GM20000 (cell line): ENCODE measurements at regions not wholly inside any gene's neighbourhood (a gene's known extent, or its start where the extent isn't known, plus 50 kb on each side); places are given as distances from the start of the nearest gene placed in this dataset.

Source experiments
- DNase-seq: peaks from one replicate; pipeline ENCODE4 v3.0.0; 2012; ENCODE audit warnings: low spot score
- TF ChIP-seq, protein P1 (sequence below): IDR thresholded peaks from 2 replicates; pipeline ENCODE4 v1.5.1; 2012; ENCODE audit warnings: mild to moderate bottlenecking, control low read depth; ENCODE audit errors: extremely low read depth, missing control alignments

DNA sequence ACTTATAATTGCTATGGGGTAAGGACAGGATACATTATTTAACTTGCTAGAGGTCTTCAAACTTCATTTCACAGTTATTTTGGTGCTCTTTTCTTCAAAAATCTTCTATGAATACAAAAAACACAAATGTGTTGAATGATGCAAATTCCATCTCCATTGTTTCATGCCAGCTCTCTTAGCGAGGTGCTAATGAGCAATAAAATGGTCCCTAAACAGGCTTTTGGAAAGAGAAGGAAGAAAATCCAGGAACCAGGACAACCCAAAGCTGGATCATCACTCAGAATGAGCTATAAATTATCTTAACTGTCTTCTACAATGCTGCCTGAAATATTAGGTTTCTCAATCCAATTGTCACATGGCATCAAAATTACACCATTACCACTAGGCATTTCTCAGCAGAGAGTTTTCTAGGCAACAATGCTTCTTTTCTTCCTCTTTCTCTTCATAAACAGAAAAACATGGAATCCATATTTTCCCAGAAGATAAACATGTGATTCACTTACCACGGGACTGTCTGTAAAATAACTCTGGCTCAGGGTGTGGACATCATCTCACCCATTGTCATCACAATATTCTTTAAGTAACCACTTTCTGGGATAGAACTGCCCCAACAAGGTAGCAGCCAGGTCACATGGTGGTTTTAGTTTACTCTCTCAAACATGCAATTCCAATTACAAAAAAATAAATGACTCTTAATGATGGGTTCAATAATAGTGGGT, 249.4 kb downstream of the NPR3 start:
- TF ChIP-seq, protein P1, sequence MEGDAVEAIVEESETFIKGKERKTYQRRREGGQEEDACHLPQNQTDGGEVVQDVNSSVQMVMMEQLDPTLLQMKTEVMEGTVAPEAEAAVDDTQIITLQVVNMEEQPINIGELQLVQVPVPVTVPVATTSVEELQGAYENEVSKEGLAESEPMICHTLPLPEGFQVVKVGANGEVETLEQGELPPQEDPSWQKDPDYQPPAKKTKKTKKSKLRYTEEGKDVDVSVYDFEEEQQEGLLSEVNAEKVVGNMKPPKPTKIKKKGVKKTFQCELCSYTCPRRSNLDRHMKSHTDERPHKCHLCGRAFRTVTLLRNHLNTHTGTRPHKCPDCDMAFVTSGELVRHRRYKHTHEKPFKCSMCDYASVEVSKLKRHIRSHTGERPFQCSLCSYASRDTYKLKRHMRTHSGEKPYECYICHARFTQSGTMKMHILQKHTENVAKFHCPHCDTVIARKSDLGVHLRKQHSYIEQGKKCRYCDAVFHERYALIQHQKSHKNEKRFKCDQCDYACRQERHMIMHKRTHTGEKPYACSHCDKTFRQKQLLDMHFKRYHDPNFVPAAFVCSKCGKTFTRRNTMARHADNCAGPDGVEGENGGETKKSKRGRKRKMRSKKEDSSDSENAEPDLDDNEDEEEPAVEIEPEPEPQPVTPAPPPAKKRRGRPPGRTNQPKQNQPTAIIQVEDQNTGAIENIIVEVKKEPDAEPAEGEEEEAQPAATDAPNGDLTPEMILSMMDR: no peak
- no peak for DNase-seq

DNA sequence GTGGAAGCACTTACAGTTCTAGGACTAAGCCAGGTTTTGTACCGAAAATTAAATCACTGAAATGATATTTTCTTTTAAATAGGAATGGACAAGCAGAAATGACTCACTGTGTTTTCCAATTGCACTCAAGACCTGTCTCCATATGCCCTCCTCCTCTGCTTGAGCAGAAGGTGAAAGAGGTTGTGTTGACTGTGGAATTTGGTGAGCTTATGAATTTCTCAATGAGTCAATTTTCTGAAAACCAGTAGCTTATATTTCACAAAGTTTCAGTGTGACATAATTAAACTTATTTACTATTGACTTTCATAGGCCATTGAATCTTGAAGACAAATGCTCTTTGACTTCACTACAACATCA, 249.9 kb downstream of the NPR3 start:
- no peak for DNase-seq

DNA sequence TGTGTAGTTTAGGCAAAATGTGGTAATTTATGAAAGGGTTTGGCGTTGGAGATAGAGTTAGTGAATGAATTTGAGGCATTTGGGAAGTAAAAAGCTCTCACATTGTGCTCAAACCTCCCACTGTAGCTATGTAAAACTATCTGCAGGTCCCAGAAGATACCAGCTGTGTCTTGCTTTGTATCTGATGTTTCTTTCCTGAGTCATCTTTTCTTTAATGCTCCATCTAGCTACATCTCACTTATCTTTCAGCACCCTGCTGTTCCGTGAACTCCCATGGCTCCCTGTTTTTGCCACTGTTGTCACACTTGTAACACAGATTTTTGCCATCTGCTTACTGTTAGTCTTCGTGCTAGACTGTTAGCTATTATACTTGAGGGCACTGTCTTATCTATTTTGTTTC, 253.1 kb downstream of the NPR3 start:
- DNase-seq: no peak
- TF ChIP-seq, protein P1: no peak

More for the DNA sequence above, 249.9 kb downstream of the NPR3 start:
- TF ChIP-seq, protein P1: no peak

DNA sequence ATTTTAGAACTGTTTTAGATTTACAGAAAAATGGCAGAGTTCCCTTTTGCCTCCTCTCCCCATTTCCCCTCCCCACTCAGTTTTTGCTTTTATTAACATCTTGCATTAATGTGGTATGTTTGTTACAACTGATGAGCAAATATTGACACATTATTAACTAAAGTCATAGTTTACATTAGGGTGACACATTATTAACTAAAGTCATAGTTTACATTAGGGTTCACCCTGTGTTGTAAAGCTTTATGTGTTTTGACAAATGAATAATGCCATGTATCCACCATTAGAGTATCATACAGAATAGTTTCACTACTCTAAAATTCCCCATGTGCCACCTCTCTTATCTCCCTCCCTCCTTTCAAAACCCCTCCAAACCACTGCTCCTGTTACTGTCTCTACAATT, 262.5 kb downstream of the NPR3 start:
- no peak for DNase-seq

DNA sequence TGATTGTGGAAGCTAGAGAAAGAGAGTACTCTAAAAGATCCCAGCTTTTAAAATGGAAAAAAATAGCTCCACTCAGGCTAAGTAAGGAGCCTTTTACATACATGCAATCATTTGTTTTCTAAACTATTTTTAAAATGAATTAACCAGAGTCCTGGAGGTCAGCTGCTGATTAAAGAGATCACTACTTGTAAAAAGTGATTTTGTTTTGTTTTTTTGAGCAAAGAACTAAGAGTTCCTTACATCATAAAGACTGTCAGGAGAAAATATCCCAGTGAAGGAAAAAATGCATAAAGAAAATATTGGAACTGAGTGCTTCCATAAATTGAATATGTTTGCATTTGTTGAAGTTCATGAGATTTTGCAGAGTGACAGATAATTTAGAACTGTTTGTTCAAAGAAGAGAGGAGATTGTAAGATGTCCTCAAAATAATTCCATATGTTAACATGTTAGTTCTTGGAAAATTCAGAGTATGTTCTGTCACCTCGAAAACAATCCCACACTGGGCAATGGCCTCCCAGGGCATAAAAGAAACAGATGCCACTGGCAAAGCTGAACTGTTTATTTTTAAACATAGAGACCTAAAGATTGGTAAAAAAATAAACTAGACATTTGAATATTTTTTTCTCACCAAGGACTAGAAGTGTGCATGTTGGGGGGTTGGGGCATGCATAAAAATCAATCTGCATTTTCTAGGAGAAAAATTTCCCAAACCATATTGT, 264.7 kb downstream of the NPR3 start:
- TF ChIP-seq, protein P1: no peak
- no peak for DNase-seq

More for the DNA sequence above, 262.5 kb downstream of the NPR3 start:
- TF ChIP-seq, protein P1: no peak

DNA sequence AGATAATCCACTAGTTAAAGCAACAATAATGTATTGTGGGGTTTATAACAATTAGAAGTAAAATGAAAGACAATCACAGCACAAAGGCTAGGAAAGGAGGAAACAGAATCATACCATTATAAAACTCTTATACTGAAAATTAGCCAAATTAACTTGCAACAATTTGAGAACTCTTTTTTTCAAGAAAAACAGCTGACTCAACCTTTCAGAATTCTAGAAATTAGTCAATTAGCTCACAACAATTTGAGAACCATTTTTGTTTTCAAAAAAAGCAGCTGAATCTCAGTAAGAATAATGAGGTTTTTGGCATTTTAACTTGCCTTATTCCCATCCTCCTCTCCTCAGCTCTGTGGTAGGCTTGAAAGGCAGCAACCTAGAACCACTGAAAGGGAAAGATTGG, 269.9 kb downstream of the NPR3 start:
- TF ChIP-seq, protein P1: no peak
- no peak for DNase-seq

DNA sequence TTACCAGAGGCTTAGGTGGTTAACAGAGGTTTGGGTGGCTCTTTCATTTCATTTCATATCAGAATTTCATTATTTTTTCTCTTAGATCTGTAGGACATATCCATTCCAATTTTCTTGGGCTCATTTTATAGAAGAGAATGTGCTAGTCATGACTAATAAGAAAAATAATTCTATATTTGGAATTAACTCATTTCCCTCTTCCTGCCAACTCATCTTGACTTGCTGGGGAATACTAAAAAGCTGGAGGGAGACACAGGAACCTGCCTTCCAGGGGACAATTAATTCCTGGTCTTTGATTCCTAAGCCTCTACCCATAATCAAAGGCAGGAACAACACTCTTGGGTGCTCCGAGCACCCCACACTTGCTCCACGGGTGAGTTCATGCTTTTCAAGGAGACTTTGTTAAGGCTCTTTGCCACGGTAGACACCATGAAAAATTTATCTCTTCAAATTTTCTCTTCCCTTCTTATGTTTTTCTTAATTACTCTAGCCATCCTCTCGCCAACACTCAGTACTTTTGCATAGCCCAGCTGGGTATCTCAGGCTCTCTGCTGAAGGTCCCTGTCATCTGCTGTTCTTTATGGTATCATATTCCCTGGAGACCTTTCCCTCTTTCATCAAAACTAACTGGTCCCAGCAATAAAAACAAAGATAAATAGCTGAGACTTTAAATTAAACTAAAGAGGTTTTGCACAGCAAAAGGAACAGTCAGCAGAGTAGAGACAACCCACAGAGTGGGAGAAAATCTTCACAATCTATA, 273.9 kb downstream of the NPR3 start:
- no peak for DNase-seq
- TF ChIP-seq, protein P1: no peak
